ENCODE measurements at regions not wholly inside any gene's neighbourhood (a gene's known extent, or its start where the extent isn't known, plus 50 kb on each side); places are given as distances from the start of the nearest gene placed in this dataset.

GRCh38 chr10:83037653-83038052, 1101.7 kb upstream of the GHITM start:
- DNase-seq (ENCODE audit: low read depth), result no peak

- no peak for DNase-seq (ENCODE audit: low read depth)
Measured at GRCh38 chr10:83038631-83039030, 1100.7 kb upstream of the GHITM start.

- no peak for DNase-seq (ENCODE audit: low read depth)
Measured at GRCh38 chr10:83045731-83046130, 1093.6 kb upstream of the GHITM start.

- DNase-seq (ENCODE audit: low read depth), result no peak
Measured at GRCh38 chr10:83050815-83051214, 1088.5 kb upstream of the GHITM start.

GRCh38 chr10:83062871-83063270, 1076.4 kb upstream of the GHITM start:
- DNase-seq (ENCODE audit: low read depth), result no peak

GRCh38 chr10:83073472-83073871, 1065.8 kb upstream of the GHITM start:
- DNase-seq (ENCODE audit: low read depth), result no peak

GRCh38 chr10:83075016-83075814, 1064.1 kb upstream of the GHITM start:
- DNase-seq (ENCODE audit: low read depth), result no peak

GRCh38 chr10:83075815-83076355, 1063.4 kb upstream of the GHITM start:
- DNase-seq (ENCODE audit: low read depth), result no peak

- DNase-seq (ENCODE audit: low read depth), result no peak
Measured at GRCh38 chr10:83076443-83076842, 1062.9 kb upstream of the GHITM start.

- DNase-seq (ENCODE audit: low read depth), result no peak
Measured at GRCh38 chr10:83078160-83078559, 1061.1 kb upstream of the GHITM start.

GRCh38 chr10:83078645-83079044, 1060.7 kb upstream of the GHITM start:
- no peak for DNase-seq (ENCODE audit: low read depth)

- DNase-seq (ENCODE audit: low read depth), result no peak
Measured at GRCh38 chr10:83083831-83084230, 1055.5 kb upstream of the GHITM start.

GRCh38 chr10:83089335-83089734, 1050.0 kb upstream of the GHITM start:
- no peak for DNase-seq (ENCODE audit: low read depth)

- DNase-seq (ENCODE audit: low read depth), result no peak
Measured at GRCh38 chr10:83104616-83105015, 1034.7 kb upstream of the GHITM start.

GRCh38 chr10:83108565-83109333, 1030.6 kb upstream of the GHITM start:
- no peak for DNase-seq (ENCODE audit: low read depth)

- DNase-seq (ENCODE audit: low read depth), result no peak
Measured at GRCh38 chr10:83119346-83119745, 1020.0 kb upstream of the GHITM start.

GRCh38 chr10:83122336-83122735, 1017.0 kb upstream of the GHITM start:
- DNase-seq (ENCODE audit: low read depth), result no peak

GRCh38 chr10:83127942-83128575, 1011.2 kb upstream of the GHITM start:
- no peak for DNase-seq (ENCODE audit: low read depth)

- DNase-seq (ENCODE audit: low read depth), result no peak
Measured at GRCh38 chr10:83140811-83141210, 998.5 kb upstream of the GHITM start.

GRCh38 chr10:83142074-83142563, 997.2 kb upstream of the GHITM start:
- no peak for DNase-seq (ENCODE audit: low read depth)

GRCh38 chr10:83144461-83144860, 994.8 kb upstream of the GHITM start:
- no peak for DNase-seq (ENCODE audit: low read depth)

- DNase-seq (ENCODE audit: low read depth), result no peak
Measured at GRCh38 chr10:83153714-83154113, 985.6 kb upstream of the GHITM start.
